DND-41 (cell line): ENCODE measurements at regions not wholly inside any gene's neighbourhood (a gene's known extent, or its start where the extent isn't known, plus 50 kb on each side); places are given as distances from the start of the nearest gene placed in this dataset.

Experiments used
- CTCF ChIP-seq: IDR thresholded peaks from 2 replicates; pipeline ENCODE4 v1.5.1; 2012; ENCODE audit warnings: borderline replicate concordance, low read length, moderate library complexity, mild to moderate bottlenecking; ENCODE audit not compliant: poor library complexity, severe bottlenecking; ENCODE audit errors: extremely low read depth
- EZH2 ChIP-seq: IDR thresholded peaks from 3 replicates; pipeline ENCODE4 v1.6.1; 2012; ENCODE audit warnings: borderline replicate concordance, low read depth, mild to moderate bottlenecking, moderate library complexity, low read length, inconsistent platforms; ENCODE audit not compliant: severe bottlenecking

- TF ChIP-seq CTCF (no peak), EZH2 (no peak)
Measured at GRCh38 chr1:78224246-78224785, 178.6 kb downstream of the GIPC2 start.
